Neural crest cell (in vitro differentiated cells): ENCODE measurements at regions not wholly inside any gene's neighbourhood (a gene's known extent, or its start where the extent isn't known, plus 50 kb on each side); places are given as distances from the start of the nearest gene placed in this dataset.
"Not testable (repeated sequence)": the region's sequence is repeated elsewhere in the genome, so short reads cannot be mapped to it uniquely, and the experiment has no call there.

Experiments
- DNase-seq: peaks from one replicate; pipeline ENCODE4 v3.0.0; 2021; ENCODE audit warnings: low read depth, mixed read lengths, low spot score
- H3K27ac Mint-ChIP-seq: one replicate; pipeline ENCODE4 v1.8.0; 2021; ENCODE audit warnings: mild to moderate bottlenecking, mixed read lengths; ENCODE audit not compliant: unreplicated experiment
- H3K27me3 Mint-ChIP-seq: 2 replicates; pipeline ENCODE4 v1.8.0; 2021; ENCODE audit warnings: low read depth, mild to moderate bottlenecking, mixed read lengths
- H3K36me3 Mint-ChIP-seq: 2 replicates; pipeline ENCODE4 v1.8.0; 2021; ENCODE audit warnings: low read depth, mild to moderate bottlenecking, mixed read lengths
- H3K4me1 Mint-ChIP-seq: 2 replicates; pipeline ENCODE4 v1.8.0; 2021; ENCODE audit warnings: mixed read lengths
- H3K4me3 Mint-ChIP-seq: one replicate; pipeline ENCODE4 v1.8.0; 2021; ENCODE audit warnings: mild to moderate bottlenecking, mixed read lengths
- H3K9me3 Mint-ChIP-seq: 2 replicates; pipeline ENCODE4 v1.8.0; 2021; ENCODE audit warnings: mixed read lengths
- TF ChIP-seq, protein P1 (sequence below): fragments of 200-600 bp; sonication (generic); conservative IDR thresholded peaks from 2 replicates; pipeline ENCODE4 v1.5.0; 2021; ENCODE audit warnings: antibody characterized with exemption, mild to moderate bottlenecking

DNA sequence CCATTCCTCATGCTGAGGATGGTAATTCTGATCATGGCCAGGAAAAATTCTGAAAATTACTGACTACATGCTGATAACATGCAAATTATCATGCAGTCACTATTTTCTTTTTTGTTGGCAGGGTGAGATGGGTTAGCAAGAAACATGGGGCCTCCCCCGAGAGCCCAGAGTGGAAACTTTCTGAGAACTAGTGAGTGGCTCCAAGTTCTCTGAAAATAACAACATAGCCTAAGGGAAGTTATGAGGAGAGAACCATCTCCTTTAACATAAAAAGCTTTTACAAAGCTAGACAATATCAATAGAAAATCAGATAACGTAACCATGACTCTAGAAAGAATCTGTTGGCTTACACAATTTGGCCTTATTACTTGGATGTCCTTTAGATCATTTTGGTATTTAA is 254.2 kb downstream of the PLOD2 start:
- DNase-seq: no peak
- H3K27ac Mint-ChIP-seq: no peak overlapping the region
- TF ChIP-seq, protein P1, sequence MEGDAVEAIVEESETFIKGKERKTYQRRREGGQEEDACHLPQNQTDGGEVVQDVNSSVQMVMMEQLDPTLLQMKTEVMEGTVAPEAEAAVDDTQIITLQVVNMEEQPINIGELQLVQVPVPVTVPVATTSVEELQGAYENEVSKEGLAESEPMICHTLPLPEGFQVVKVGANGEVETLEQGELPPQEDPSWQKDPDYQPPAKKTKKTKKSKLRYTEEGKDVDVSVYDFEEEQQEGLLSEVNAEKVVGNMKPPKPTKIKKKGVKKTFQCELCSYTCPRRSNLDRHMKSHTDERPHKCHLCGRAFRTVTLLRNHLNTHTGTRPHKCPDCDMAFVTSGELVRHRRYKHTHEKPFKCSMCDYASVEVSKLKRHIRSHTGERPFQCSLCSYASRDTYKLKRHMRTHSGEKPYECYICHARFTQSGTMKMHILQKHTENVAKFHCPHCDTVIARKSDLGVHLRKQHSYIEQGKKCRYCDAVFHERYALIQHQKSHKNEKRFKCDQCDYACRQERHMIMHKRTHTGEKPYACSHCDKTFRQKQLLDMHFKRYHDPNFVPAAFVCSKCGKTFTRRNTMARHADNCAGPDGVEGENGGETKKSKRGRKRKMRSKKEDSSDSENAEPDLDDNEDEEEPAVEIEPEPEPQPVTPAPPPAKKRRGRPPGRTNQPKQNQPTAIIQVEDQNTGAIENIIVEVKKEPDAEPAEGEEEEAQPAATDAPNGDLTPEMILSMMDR: no peak
- H3K4me3 Mint-ChIP-seq: no peak overlapping the region
- H3K36me3 Mint-ChIP-seq: no peaks in the 10 kb centered on the region
- peaks cover 8% of the 10 kb centered on the region for H3K4me1 Mint-ChIP-seq
- H3K27me3 Mint-ChIP-seq: no peaks in the 10 kb centered on the region
- H3K9me3 Mint-ChIP-seq: no peaks in the 10 kb centered on the region

DNA sequence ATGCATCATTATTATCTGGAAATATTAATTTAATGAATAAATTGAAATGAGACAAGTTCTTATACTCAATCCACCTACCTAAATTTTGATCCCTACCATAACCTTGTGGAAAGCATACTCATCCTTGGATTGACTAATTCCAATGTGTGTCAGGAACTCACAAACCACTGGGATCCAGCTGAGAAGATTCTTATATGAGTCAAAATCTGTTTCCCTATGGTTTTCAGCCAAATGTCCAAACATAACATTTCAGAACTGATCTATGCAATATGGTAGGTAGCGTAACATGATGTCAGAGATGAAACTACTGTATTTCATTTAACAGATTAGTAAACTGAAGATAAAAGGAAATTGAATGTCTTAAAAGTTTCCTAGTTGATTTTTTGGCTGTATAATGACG is 250.0 kb downstream of the PLOD2 start:
- Mint-ChIP-seq H3K4me3 (no peak overlapping the region), H3K4me1 (peaks cover 5% of the 10 kb centered on the region), H3K9me3 (no peaks in the 10 kb centered on the region), H3K27me3 (no peaks in the 10 kb centered on the region), H3K36me3 (no peaks in the 10 kb centered on the region), H3K27ac (no peak overlapping the region)
- DNase-seq: no peak
- TF ChIP-seq, protein P1: no peak

DNA sequence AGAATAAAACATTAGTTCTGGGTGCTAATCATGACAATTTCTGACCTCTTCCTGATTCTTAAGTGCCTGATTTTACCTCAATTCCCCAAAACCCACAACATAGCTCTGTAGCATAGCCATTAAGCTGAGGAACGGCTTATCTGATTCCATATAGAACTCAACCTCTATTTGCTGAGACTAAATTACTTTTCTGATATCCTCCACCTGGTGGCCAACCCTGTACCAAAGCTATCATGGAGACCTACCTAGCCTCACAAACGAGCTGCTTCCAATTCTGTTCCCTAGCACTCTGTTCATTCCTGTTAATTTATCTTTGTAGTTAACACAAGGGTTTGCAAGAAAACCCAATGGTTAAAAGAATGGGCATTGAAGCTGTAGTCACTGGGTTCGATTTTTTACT is 245.2 kb downstream of the PLOD2 start:
- Mint-ChIP-seq H3K4me3 (no peak overlapping the region), H3K27ac (no peak overlapping the region)

DNA sequence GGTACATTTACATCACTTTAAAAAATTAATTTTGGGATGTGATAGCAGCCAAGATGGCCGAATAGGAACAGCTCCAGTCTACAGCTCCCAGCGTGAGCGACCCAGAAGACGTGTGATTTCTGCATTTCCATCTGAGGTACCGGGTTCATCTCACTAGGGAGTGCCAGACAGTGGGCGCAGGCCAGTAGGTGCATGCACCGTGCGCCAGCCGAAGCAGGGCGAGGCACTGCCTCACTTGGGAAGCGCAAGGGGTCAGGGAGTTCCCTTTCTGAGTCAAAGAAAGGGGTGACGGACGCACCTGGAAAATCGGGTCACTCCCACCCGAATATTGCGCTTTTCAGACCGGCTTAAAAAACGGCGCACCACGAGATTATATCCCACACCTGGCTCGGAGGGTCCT is 233.2 kb downstream of the PLOD2 start:
- H3K4me1 Mint-ChIP-seq, H3K27ac Mint-ChIP-seq, DNase-seq, H3K9me3 Mint-ChIP-seq, H3K36me3 Mint-ChIP-seq, H3K27me3 Mint-ChIP-seq, H3K4me3 Mint-ChIP-seq: not testable (repeated sequence)

More for the DNA sequence above, 245.2 kb downstream of the PLOD2 start:
- H3K27me3 Mint-ChIP-seq: no peaks in the 10 kb centered on the region
- H3K36me3 Mint-ChIP-seq: peaks cover 2% of the 10 kb centered on the region
- TF ChIP-seq, protein P1: no peak
- H3K9me3 Mint-ChIP-seq: peaks cover 4% of the 10 kb centered on the region
- no peak for DNase-seq
- H3K4me1 Mint-ChIP-seq: no peaks in the 10 kb centered on the region

DNA sequence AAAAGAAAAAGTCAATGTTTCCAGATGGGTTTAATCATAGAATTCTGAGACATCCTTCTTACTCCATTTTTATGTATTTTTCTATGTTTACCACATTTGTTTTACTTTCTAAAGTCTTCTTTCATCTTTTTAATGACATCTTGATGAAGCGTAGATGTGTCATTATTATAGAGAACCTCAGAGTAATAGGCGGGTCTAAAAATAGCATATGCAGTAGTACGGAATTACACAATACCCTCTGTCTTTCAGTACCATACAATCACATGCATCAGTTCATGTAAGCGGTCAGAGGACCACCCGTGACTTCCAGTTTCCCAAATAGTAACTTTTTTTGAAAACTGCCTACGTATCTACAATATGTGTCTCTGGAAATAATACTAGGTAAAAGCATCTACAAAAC is 224.0 kb downstream of the PLOD2 start:
- no peaks in the 10 kb centered on the region for H3K27me3 Mint-ChIP-seq
- H3K4me3 Mint-ChIP-seq: no peak overlapping the region
- no peaks in the 10 kb centered on the region for H3K36me3 Mint-ChIP-seq
- TF ChIP-seq, protein P1: no peak
- H3K9me3 Mint-ChIP-seq: peaks cover 3% of the 10 kb centered on the region
- DNase-seq: no peak
- H3K27ac Mint-ChIP-seq: no peak overlapping the region
- H3K4me1 Mint-ChIP-seq: no peaks in the 10 kb centered on the region

DNA sequence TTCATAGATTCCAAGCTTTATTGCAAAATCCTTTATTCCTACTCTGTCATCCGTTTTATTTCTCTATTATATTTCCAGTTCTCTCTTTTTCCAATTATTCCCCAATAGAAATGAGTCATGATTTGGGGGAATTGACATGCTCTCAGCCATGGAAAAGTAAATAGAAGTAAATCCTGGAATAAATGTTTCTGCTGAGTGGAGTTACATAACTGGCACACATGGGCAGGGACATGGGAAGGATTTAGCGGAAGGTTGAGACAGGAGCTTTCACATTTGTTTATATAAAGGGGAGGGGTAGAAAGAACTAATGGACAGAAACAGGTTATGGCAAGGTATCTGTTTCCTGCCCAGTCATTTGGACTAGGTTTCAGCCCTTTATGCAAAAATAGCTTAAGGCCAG is 221.6 kb downstream of the PLOD2 start:
- Mint-ChIP-seq H3K9me3 (peaks cover 3% of the 10 kb centered on the region), H3K27ac (no peak overlapping the region), H3K4me3 (no peak overlapping the region), H3K27me3 (no peaks in the 10 kb centered on the region), H3K36me3 (no peaks in the 10 kb centered on the region), H3K4me1 (no peaks in the 10 kb centered on the region)
- TF ChIP-seq, protein P1: no peak
- DNase-seq: no peak
